WI38 (cell line): ENCODE measurements at regions not wholly inside any gene's neighbourhood (a gene's known extent, or its start where the extent isn't known, plus 50 kb on each side); places are given as distances from the start of the nearest gene placed in this dataset.

ENCODE experiments used
- H3K4me3 ChIP-seq: 2 replicates; pipeline ENCODE4 v1.5.1; 2011; ENCODE audit warnings: low read depth, mild to moderate bottlenecking, control low read depth, low read length
- CTCF ChIP-seq: IDR thresholded peaks from 2 replicates; pipeline ENCODE4 v1.5.1; 2012; ENCODE audit warnings: low read depth, mild to moderate bottlenecking, control low read depth, low read length

GRCh38 chr13:50366488-50367174, 351.4 kb downstream of the KCNRG start:
- no peak overlapping the region for H3K4me3 ChIP-seq
- no peak for TF ChIP-seq CTCF

- TF ChIP-seq CTCF: no peak
- H3K4me3 ChIP-seq: no peak overlapping the region
Measured at GRCh38 chr13:50369646-50370045, 354.4 kb downstream of the KCNRG start.

- TF ChIP-seq CTCF: no peak
- no peak overlapping the region for H3K4me3 ChIP-seq
Measured at GRCh38 chr13:50370303-50370950, 355.2 kb downstream of the KCNRG start.

- no peak for TF ChIP-seq CTCF
- H3K4me3 ChIP-seq: no peak overlapping the region
Measured at GRCh38 chr13:50374517-50374916, 359.3 kb downstream of the KCNRG start.

- TF ChIP-seq CTCF: no peak
- peak overlapping the region; percentile 27; the same call in 1 of the 2 replicates for H3K4me3 ChIP-seq
Measured at GRCh38 chr13:50375792-50376191, 360.5 kb downstream of the KCNRG start.

- no peak overlapping the region for H3K4me3 ChIP-seq
- TF ChIP-seq CTCF: no peak
Measured at GRCh38 chr13:50376895-50377575, 361.8 kb downstream of the KCNRG start.

GRCh38 chr13:50377726-50378270, 362.6 kb downstream of the KCNRG start:
- TF ChIP-seq CTCF: no peak
- H3K4me3 ChIP-seq: no peak overlapping the region
